GM12891 (cell line): ENCODE measurements at regions not wholly inside any gene's neighbourhood (a gene's known extent, or its start where the extent isn't known, plus 50 kb on each side); places are given as distances from the start of the nearest gene placed in this dataset.

Source experiments
- DNase-seq: peaks from one replicate; pipeline ENCODE4 v3.0.0; 2011; ENCODE audit warnings: low spot score; ENCODE audit not compliant: insufficient read length
- FAIRE-seq: peaks from 2 replicates; lab custom pipeline; 2011; peaks lifted over from hg19 to GRCh38; lab: Jason Lieb, UNC
- PAX5 ChIP-seq: IDR thresholded peaks from 2 replicates; pipeline ENCODE4 v1.6.1; 2011; ENCODE audit warnings: low read length, moderate library complexity, mild to moderate bottlenecking; ENCODE audit not compliant: insufficient read depth, severe bottlenecking
- POLR2A ChIP-seq: IDR thresholded peaks from 2 replicates; pipeline ENCODE4 v1.6.1; 2011; ENCODE audit warnings: low read depth, low read length, control low read depth
- POLR2AphosphoS5 ChIP-seq: IDR thresholded peaks from 2 replicates; pipeline ENCODE4 v1.6.1; 2011; ENCODE audit warnings: low read depth, low read length, control low read depth
- POU2F2 ChIP-seq: IDR thresholded peaks from 2 replicates; pipeline ENCODE4 v1.6.1; 2011; ENCODE audit warnings: low read depth, mild to moderate bottlenecking, control low read depth, low read length, moderate library complexity
- SPI1 ChIP-seq: IDR thresholded peaks from 2 replicates; pipeline ENCODE4 v1.6.1; 2011; ENCODE audit warnings: low read depth, low read length, control low read depth
- TAF1 ChIP-seq: IDR thresholded peaks from 2 replicates; pipeline ENCODE4 v1.6.1; 2011; ENCODE audit warnings: low read depth, low read length, control low read depth

DNA sequence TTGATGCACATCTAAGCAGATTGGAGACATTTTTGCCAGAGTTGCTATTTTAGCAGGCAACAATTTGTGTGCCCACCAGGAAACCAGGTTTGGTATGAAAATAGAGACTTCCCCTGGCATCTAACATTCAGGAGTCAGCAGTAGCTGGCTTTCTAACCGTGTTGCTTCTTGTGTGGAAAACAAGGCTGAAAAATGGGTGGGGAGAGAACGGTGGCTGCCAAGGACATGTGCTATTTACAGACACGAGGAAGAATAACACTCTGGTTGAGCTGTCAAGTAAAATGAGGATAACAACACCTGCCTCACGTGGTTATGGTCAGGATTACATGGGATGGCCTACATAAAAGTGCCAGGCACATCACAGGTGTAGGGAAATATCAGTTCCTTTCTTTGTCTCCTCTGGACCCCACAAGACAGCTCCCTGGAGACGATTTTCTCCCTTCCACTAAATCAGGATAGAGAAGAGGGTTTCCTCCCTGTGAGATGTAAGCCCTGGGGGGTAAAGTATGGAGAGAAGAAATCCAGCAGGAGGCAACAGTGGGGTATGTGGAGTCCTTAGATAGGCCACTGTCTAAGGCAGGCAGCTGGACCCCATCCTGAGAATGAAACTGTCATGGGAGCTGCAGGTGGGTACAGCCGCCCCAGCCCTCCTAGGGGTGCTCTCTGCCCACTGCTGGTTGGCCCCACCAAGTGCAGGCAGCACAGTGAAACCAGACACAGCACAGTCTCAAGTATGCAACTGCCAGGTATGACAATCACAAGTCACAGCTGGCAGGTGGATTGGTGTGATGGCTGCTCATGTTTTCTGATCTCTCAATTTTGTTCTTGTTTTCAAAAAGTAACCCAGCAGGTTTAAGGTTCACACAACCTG lies 80.3 kb downstream of the TENT5C start:
- FAIRE-seq (no peak), DNase-seq (no peak)
- no peak for TF ChIP-seq POLR2AphosphoS5
- no peak for TF ChIP-seq POU2F2
- TF ChIP-seq PAX5, result no peak
- no peak for TF ChIP-seq POLR2A
- no peak for TF ChIP-seq TAF1

DNA sequence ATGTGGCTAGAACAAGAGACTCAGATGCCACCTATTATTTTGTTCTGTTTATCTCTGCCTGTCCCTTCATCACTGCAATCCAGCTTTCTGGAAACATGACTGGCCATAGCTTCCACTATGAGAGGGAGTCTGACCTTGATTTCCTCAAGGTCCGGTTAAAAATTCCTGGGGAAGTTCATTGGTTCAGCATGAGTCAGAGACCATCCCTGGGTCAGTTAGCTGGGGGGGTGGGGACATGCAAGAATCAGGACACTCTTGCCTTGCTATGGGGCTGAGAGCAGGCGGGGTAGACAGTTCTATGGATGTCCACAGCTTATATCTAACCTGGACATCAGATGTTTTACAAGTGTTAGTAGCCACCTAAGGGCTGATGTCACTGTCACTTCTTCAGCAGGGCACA lies 81.1 kb downstream of the TENT5C start:
- TF ChIP-seq SPI1, result no peak
- TF ChIP-seq POLR2A, result no peak
- no peak for TF ChIP-seq PAX5
- TF ChIP-seq POLR2AphosphoS5, result no peak
- no peak for TF ChIP-seq TAF1
- TF ChIP-seq POU2F2, result no peak
- FAIRE-seq, result no peak
- DNase-seq, result no peak

DNA sequence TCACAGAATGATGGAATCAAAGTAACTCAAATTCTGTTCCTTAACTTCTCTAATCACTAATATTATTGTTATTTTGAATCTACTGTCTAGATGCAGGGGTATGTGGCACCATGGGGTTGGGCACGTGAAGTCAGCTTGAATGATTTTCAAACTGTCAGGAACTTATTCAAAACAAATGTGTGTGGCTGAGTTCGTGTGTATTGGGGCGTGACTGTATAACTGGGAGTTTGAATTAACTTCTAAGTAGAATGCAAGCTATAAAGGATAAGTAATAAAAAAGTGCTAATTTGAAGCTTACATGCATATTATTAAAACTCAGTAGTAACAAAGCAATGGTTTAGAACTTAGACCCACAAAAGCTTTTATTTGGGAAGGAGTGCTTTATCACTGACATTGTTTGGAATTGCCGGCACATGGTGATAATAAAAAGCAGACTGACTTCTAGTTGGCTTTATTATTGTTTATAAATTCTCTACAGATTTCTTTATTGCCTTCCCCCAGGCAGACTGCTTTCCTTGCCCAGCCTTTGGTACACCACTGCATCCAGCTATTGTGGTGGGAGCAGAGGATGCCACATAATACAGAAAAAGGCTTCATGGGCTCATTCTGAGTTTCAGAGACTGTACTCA lies 84.3 kb downstream of the TENT5C start:
- no peak for TF ChIP-seq POU2F2
- TF ChIP-seq POLR2AphosphoS5, result no peak
- TF ChIP-seq PAX5, result no peak
- TF ChIP-seq SPI1, result no peak
- TF ChIP-seq TAF1, result no peak
- TF ChIP-seq POLR2A, result no peak
- DNase-seq (no peak), FAIRE-seq (no peak)

DNA sequence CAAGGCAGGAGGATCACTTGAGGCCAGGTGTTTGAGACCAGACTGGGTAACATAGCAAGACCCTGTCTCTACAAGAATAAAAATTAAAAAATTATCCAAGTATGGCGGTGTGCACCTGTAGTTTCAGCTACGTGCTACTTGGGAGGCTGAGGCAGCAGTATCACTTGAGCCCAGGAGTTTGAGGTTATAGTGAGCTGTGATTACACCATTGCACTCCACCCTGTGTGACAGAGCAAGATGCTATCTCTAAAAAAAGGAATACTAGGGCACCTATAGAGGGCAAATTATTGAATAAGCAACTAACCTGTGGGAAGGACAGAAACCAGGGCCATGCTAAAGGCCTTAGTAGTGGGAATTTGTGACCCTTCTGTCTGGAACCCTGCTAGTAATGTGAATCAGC lies 86.1 kb downstream of the TENT5C start:
- no peak for TF ChIP-seq TAF1
- no peak for TF ChIP-seq PAX5
- no peak for TF ChIP-seq POLR2AphosphoS5
- no peak for TF ChIP-seq SPI1
- TF ChIP-seq POU2F2, result no peak
- TF ChIP-seq POLR2A, result no peak
- DNase-seq (no peak), FAIRE-seq (no peak)

DNA sequence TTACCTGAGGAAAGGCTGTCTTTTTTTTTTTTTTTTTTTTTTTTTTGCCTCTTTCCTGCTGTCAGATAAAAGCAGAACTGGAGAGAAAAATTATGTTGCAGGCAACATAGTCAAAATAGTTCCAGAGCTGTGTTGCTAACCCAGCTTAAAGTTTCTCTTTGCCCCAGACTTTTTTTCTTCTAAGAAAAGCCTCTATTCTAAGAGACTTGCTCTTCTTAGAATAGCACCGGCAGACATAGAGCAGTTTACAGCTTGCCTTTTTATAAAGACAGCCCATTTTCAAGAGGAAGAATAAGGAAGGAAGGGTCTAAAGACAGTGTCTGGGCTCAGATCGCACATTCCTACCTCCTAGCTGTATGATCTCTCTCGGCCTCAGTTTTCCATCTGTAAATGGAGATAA lies 88.7 kb downstream of the TENT5C start:
- no peak for DNase-seq
- FAIRE-seq, result no peak
- TF ChIP-seq SPI1 (no peak), PAX5 (no peak), TAF1 (no peak), POU2F2 (no peak), POLR2AphosphoS5 (no peak), POLR2A (no peak)

DNA sequence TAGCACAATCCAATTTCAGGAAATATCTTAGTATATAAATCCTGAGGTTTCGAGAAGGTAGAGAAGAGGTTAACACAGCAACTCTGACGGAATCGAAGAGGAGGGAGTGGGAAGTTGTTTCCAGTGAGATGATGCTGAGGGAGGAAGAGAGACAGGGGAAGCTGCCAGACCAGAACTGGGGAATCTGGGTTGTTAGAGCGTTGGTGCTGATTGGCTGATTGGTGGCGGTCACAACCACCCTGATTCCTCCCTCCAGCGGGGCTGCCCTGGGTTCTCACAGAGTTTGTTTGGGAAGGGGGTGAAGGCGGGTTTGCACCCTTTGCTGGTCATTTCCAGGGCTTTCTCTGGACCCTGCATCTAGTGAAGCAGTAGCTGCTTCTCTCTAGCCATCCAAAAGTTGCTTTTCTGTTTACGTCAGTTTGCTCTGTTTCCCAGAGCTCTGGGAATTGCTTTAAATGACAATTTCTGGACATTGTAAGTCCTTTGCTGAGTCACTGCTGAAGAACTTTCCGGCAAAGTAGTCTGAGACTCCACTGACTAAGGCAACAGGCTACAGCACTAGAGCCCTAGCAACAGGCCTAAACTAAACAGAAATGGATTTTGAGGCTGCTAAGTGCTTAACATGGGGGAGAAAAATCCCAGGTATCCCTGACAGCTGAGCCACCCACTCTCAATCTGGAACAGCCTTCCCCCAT lies 90.1 kb downstream of the TENT5C start:
- DNase-seq (no peak), FAIRE-seq (no peak)
- TF ChIP-seq POLR2AphosphoS5 (no peak), PAX5 (no peak), TAF1 (no peak)

DNA sequence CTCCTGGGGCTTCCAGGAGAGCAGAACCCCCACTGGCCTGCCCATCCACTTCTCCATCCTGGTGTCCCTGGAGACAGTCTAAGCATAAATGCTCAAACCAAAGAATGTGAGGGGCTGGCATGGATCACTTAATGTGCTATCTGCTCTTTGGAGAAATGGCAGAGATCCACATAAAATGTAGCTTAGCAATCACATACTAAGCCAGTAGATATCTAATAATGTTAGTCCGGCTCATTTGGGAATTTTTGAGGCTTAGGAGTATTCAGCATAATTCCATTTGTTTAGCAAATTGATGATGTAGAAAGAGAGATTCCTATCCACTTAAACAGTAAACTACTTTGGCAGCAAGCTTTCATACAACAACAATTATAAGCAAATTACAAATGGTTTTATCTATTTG lies 90.7 kb downstream of the TENT5C start:
- TF ChIP-seq POLR2A (no peak), TAF1 (no peak), SPI1 (no peak), POLR2AphosphoS5 (no peak), PAX5 (no peak), POU2F2 (no peak)
- DNase-seq, result no peak
- no peak for FAIRE-seq

DNA sequence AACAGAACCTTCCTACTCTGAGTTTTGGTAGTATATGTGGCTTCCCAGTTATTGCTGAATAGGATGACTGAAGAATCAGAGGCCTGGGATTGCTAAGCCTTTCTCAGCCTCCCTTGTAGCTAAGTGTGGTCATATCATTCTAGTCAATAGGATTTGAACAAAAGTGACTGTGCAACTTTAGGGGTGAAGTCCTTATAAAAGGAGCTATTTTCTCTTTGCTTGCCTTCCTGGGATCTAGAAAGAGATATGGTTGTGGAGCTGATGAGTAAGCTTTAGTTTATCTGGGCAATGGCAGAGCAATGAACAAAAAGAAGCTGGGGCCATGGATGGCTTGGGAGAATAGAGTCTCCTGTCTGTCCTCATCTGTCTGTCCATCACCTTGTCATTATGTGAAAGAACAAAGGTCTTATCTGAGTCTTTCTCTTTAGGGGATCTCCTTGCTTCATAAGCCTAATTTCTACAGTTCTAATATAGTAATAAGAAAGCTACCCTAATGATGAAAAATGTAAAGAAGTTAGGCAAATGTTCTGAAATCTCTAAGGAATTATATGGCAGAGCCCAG lies 91.5 kb downstream of the TENT5C start:
- DNase-seq (no peak), FAIRE-seq (no peak)
- TF ChIP-seq TAF1 (no peak), SPI1 (no peak), POU2F2 (no peak), POLR2A (no peak), POLR2AphosphoS5 (no peak), PAX5 (no peak)

DNA sequence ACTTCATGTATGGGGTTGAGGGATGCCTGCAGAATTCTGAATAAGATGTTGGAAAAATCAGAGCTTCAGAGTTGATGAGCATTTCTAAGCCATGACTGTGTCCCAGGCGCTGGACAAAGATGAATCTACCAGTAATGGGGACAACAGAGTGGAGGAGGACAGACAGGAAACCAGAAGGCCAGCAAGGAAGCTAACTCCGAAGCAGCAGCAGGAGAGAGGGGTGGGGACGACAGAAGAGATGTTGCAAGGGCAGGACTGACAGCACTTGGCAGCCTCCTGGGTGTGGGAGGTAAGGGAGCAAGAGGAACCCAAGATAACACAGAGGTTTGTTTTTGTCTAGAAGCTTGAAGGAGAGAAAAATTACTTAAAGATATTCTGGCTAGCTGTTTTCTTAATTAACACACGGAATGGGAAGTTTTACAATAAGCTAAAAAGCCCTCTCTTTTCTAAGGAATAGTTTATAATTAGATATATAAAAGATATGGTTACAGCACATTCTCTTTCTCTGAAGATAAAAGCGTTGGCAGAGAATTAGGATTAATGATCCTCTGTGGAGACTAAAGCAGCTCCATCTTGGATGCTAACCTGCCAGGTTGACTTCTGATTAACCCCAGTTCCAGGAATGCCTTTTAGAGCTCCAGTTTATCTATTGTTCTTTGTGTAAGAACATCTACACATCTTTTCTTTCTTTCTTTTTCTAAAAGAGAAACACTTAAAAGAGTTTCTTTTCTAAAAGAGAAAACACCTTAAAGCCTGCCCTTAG lies 92.7 kb downstream of the TENT5C start:
- no peak for FAIRE-seq
- DNase-seq, result no peak
- no peak for TF ChIP-seq SPI1
- TF ChIP-seq POLR2AphosphoS5, result no peak
- no peak for TF ChIP-seq POU2F2
- no peak for TF ChIP-seq TAF1
- TF ChIP-seq PAX5, result no peak
- TF ChIP-seq POLR2A, result no peak
